IPS DF 4.7 (cell line): ENCODE measurements at regions not wholly inside any gene's neighbourhood (a gene's known extent, or its start where the extent isn't known, plus 50 kb on each side); places are given as distances from the start of the nearest gene placed in this dataset.
"Not testable (repeated sequence)": the region's sequence is repeated elsewhere in the genome, so short reads cannot be mapped to it uniquely, and the experiment has no call there.

ENCODE experiments used
- DNase-seq: peaks from one replicate; pipeline ENCODE4 v3.0.0-alpha.2; 2013; ENCODE audit warnings: low spot score; ENCODE audit errors: extremely low read depth

- DNase-seq: no peak
Observed at GRCh38 chr11:81602508-81602907, 1131.2 kb downstream of the FAM181B start.

- DNase-seq: no peak
Observed at GRCh38 chr11:81596704-81597103, 1137.0 kb downstream of the FAM181B start.

GRCh38 chr11:81585390-81585933 lies 1148.2 kb downstream of the FAM181B start:
- no peak for DNase-seq

- no peak for DNase-seq
Observed at GRCh38 chr11:81579339-81579738, 1154.3 kb downstream of the FAM181B start.

- DNase-seq: no peak
Observed at GRCh38 chr11:81578571-81578970, 1155.1 kb downstream of the FAM181B start.

- DNase-seq: no peak
Observed at GRCh38 chr11:81574301-81574700, 1159.4 kb downstream of the FAM181B start.

- no peak for DNase-seq
Observed at GRCh38 chr11:81573367-81573766, 1160.3 kb downstream of the FAM181B start.

GRCh38 chr11:81570669-81571068 lies 1163.0 kb downstream of the FAM181B start:
- no peak for DNase-seq

GRCh38 chr11:81569999-81570398 lies 1163.7 kb downstream of the FAM181B start:
- no peak for DNase-seq

GRCh38 chr11:81568918-81569317 lies 1164.7 kb downstream of the FAM181B start:
- DNase-seq: no peak

GRCh38 chr11:81548123-81548522 lies 1185.5 kb downstream of the FAM181B start:
- no peak for DNase-seq

- DNase-seq: not testable (repeated sequence)
Observed at GRCh38 chr11:81539806-81540205, 1193.9 kb downstream of the FAM181B start.

GRCh38 chr11:81515566-81515965 lies 1218.1 kb downstream of the FAM181B start:
- DNase-seq: no peak

- no peak for DNase-seq
Observed at GRCh38 chr11:81497202-81497804, 1236.4 kb downstream of the FAM181B start.

GRCh38 chr11:81496601-81497000 lies 1237.1 kb downstream of the FAM181B start:
- DNase-seq: no peak

- no peak for DNase-seq
Observed at GRCh38 chr11:81495699-81496292, 1237.9 kb downstream of the FAM181B start.

- DNase-seq: no peak
Observed at GRCh38 chr11:81494431-81494830, 1239.2 kb downstream of the FAM181B start.

- no peak for DNase-seq
Observed at GRCh38 chr11:81492923-81493445, 1240.7 kb downstream of the FAM181B start.

GRCh38 chr11:81487109-81487508 lies 1246.6 kb downstream of the FAM181B start:
- DNase-seq: no peak

- DNase-seq: no peak
Observed at GRCh38 chr11:81484196-81484595, 1249.5 kb downstream of the FAM181B start.

- DNase-seq: no peak
Observed at GRCh38 chr11:81477277-81477676, 1256.4 kb downstream of the FAM181B start.

- DNase-seq: no peak
Observed at GRCh38 chr11:81476345-81476744, 1257.3 kb downstream of the FAM181B start.

GRCh38 chr11:81472646-81473045 lies 1261.0 kb downstream of the FAM181B start:
- DNase-seq: no peak
